ENCODE measurements at regions not wholly inside any gene's neighbourhood (a gene's known extent, or its start where the extent isn't known, plus 50 kb on each side); places are given as distances from the start of the nearest gene placed in this dataset.

GRCh38 chr9:13628526-13628925, 349.0 kb upstream of the MPDZ start:
- TF ChIP-seq CTCF (IDR thresholded peaks at IDR 0.05) (no peak), POLR2A (IDR thresholded peaks at IDR 0.05; ENCODE audit: low read depth) (no peak), POLR2AphosphoS5 (IDR thresholded peaks at IDR 0.05) (no peak)

All from esophagus muscularis mucosa (tissue), 3 donors.